MG63 (cell line): ENCODE measurements at regions not wholly inside any gene's neighbourhood (a gene's known extent, or its start where the extent isn't known, plus 50 kb on each side); places are given as distances from the start of the nearest gene placed in this dataset.

ENCODE experiments used
- DNase-seq: peaks from one replicate; pipeline ENCODE4 v3.0.0-alpha.2; 2020
- H3K27me3 ChIP-seq: fragments of 250-450 bp; sonication (Bioruptor Pico); 2 replicates; pipeline ENCODE4 v1.5.1; 2020; ENCODE audit warnings: mild to moderate bottlenecking, moderate library complexity
- H3K36me3 ChIP-seq: fragments of 250-450 bp; sonication (Bioruptor Pico); 2 replicates; pipeline ENCODE4 v1.5.1; 2020; ENCODE audit warnings: mild to moderate bottlenecking, moderate library complexity
- H3K4me3 ChIP-seq: fragments of 250-450 bp; sonication (Bioruptor Pico); 2 replicates; pipeline ENCODE4 v1.5.1; 2020; ENCODE audit warnings: mild to moderate bottlenecking, moderate library complexity
- H3K9me3 ChIP-seq: fragments of 250-450 bp; sonication (Bioruptor Pico); 2 replicates; pipeline ENCODE4 v1.5.1; 2020; ENCODE audit warnings: mild to moderate bottlenecking, moderate library complexity

- DNase-seq: no peak
- no peak overlapping the region for H3K4me3 ChIP-seq
- 0 out of 2 replicates have a peak, but pooled peaks cover 4% of the 10 kb centered on the region for H3K27me3 ChIP-seq
- no peaks in the 10 kb centered on the region for H3K36me3 ChIP-seq
- no peaks in the 10 kb centered on the region for H3K9me3 ChIP-seq
Observed at GRCh38 chr11:43261775-43262174, 50.0 kb upstream of the API5 start.
